ENCODE measurements at regions not wholly inside any gene's neighbourhood (a gene's known extent, or its start where the extent isn't known, plus 50 kb on each side); places are given as distances from the start of the nearest gene placed in this dataset.

DNA sequence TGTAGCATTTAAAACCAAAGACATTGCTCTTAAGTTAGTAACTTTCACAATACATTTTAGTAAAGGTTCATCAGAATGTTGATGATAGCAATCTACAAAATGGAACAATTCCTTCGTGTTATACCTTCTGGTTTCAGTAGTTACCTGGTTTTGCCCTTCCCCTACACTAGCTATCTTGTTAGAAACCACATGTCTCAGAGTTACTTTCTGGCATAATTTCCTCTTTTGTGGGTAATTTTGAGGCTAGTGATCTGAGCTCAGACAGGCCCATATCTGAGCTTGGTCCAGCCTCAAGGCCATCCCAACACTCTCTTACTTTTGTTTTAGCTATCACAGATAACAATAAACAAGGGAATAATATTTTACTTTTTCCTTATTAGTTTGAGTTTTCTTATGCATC is 196.9 kb downstream of the KITLG start:
- TF ChIP-seq, protein P1, sequence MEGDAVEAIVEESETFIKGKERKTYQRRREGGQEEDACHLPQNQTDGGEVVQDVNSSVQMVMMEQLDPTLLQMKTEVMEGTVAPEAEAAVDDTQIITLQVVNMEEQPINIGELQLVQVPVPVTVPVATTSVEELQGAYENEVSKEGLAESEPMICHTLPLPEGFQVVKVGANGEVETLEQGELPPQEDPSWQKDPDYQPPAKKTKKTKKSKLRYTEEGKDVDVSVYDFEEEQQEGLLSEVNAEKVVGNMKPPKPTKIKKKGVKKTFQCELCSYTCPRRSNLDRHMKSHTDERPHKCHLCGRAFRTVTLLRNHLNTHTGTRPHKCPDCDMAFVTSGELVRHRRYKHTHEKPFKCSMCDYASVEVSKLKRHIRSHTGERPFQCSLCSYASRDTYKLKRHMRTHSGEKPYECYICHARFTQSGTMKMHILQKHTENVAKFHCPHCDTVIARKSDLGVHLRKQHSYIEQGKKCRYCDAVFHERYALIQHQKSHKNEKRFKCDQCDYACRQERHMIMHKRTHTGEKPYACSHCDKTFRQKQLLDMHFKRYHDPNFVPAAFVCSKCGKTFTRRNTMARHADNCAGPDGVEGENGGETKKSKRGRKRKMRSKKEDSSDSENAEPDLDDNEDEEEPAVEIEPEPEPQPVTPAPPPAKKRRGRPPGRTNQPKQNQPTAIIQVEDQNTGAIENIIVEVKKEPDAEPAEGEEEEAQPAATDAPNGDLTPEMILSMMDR (conservative IDR thresholded peaks at IDR 0.05; ENCODE audit: low read length) = no peak
- TF ChIP-seq EZH2phosphoT487 (IDR thresholded peaks at IDR 0.05; ENCODE audit: borderline replicate concordance) = no peak
